Gastrocnemius medialis (tissue), 4 donors: ENCODE measurements at regions not wholly inside any gene's neighbourhood (a gene's known extent, or its start where the extent isn't known, plus 50 kb on each side); places are given as distances from the start of the nearest gene placed in this dataset.

ENCODE experiments used
- CTCF ChIP-seq, 5 experiments: fragments of 450-650 bp in 3 of 5; fragments of 200-600 bp in 2 of 5; sonication (generic) in 2 of 5; IDR thresholded peaks in 4 of 5; conservative IDR thresholded peaks in 1 of 5; 1 replicate in 4 of 5; 2 replicates in 1 of 5; pipeline ENCODE4 v1.5.1; 2016 to 2019; ENCODE audit warnings: antibody characterized with exemption in 5 of 5, mild to moderate bottlenecking in 3 of 5, moderate library complexity in 3 of 5
- POLR2A ChIP-seq, 2 donors: fragments of 450-650 bp; IDR thresholded peaks; one replicate each; pipeline ENCODE4 v1.6.1; 2017; ENCODE audit warnings: antibody characterized with exemption in 2 of 2, mild to moderate bottlenecking in 2 of 2, moderate library complexity in 2 of 2

- TF ChIP-seq CTCF (IDR thresholded peaks at IDR 0.05 in 4 of 5, conservative IDR thresholded peaks at IDR 0.05 in 1 of 5) (no peak), POLR2A (IDR thresholded peaks at IDR 0.05) (no peak)
Measured at GRCh38 chr3:94561094-94561493, 498.2 kb downstream of the NSUN3 start.
